ENCODE measurements at regions not wholly inside any gene's neighbourhood (a gene's known extent, or its start where the extent isn't known, plus 50 kb on each side); places are given as distances from the start of the nearest gene placed in this dataset.

GRCh38 chr6:20317430-20317829 is 84.2 kb upstream of the E2F3 start:
- TF ChIP-seq, protein P1, sequence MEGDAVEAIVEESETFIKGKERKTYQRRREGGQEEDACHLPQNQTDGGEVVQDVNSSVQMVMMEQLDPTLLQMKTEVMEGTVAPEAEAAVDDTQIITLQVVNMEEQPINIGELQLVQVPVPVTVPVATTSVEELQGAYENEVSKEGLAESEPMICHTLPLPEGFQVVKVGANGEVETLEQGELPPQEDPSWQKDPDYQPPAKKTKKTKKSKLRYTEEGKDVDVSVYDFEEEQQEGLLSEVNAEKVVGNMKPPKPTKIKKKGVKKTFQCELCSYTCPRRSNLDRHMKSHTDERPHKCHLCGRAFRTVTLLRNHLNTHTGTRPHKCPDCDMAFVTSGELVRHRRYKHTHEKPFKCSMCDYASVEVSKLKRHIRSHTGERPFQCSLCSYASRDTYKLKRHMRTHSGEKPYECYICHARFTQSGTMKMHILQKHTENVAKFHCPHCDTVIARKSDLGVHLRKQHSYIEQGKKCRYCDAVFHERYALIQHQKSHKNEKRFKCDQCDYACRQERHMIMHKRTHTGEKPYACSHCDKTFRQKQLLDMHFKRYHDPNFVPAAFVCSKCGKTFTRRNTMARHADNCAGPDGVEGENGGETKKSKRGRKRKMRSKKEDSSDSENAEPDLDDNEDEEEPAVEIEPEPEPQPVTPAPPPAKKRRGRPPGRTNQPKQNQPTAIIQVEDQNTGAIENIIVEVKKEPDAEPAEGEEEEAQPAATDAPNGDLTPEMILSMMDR (conservative IDR thresholded peaks at IDR 0.05): no peak
- TF ChIP-seq ZFX (IDR thresholded peaks at IDR 0.05): no peak

All from C4-2B (cell line).